H1 (cell line): ENCODE measurements at regions not wholly inside any gene's neighbourhood (a gene's known extent, or its start where the extent isn't known, plus 50 kb on each side); places are given as distances from the start of the nearest gene placed in this dataset.

Source experiments
- CTCF ChIA-PET: fragments of 300-600 bp; sonication (Branson Sonifier 250); formaldehyde crosslinking; loops from one replicate; lab custom pipeline; 2021; ENCODE audit not compliant: partially characterized antibody; lab: Charles Lee
- POLR2A ChIA-PET: fragments of 300-600 bp; sonication (Branson Sonifier 250); formaldehyde crosslinking; loops from one replicate; lab custom pipeline; 2021; ENCODE audit warnings: inconsistent platforms; ENCODE audit not compliant: partially characterized antibody; lab: Charles Lee
- DNase-seq, 2 experiments: peaks; one replicate each; pipeline versions ENCODE4 v3.0.0 to v3.0.0-alpha.2; 2010 to 2022; ENCODE audit warnings: low spot score in 2 of 2, low read depth in 1 of 2, mixed read lengths in 1 of 2
- FAIRE-seq: peaks from 2 replicates; lab custom pipeline; 2011; peaks lifted over from hg19 to GRCh38; lab: Jason Lieb, UNC
- H2AFZ ChIP-seq: 2 replicates; pipeline ENCODE4 v1.8.1; 2012; ENCODE audit warnings: low read length, inconsistent platforms
- H2AK5ac ChIP-seq: 2 replicates; pipeline ENCODE4 v1.6.1; 2013; ENCODE audit warnings: low read depth, low read length
- H2BK120ac ChIP-seq: replicated peaks from 2 replicates; pipeline ENCODE3; 2013; ENCODE audit warnings: low read depth, low read length, inconsistent platforms
- H2BK12ac ChIP-seq: 2 replicates; pipeline ENCODE4 v1.6.1; 2013; ENCODE audit warnings: low read depth, low read length
- H2BK15ac ChIP-seq: 2 replicates; pipeline ENCODE4 v1.6.1; 2013; ENCODE audit warnings: low read length
- H2BK20ac ChIP-seq: 2 replicates; pipeline ENCODE4 v1.6.1; 2013; ENCODE audit warnings: low read length
- H2BK5ac ChIP-seq: 2 replicates; pipeline ENCODE4 v1.6.1; 2013; ENCODE audit warnings: low read depth, low read length
- H3K14ac ChIP-seq: 2 replicates; pipeline ENCODE4 v1.6.1; 2013; ENCODE audit warnings: inconsistent platforms; ENCODE audit not compliant: insufficient read length
- H3K18ac ChIP-seq: 2 replicates; pipeline ENCODE4 v1.6.1; 2013; ENCODE audit warnings: low read length; ENCODE audit errors: extremely low read depth
- H3K23ac ChIP-seq: 2 replicates; pipeline ENCODE4 v1.6.1; 2013; ENCODE audit warnings: inconsistent platforms; ENCODE audit not compliant: insufficient read length
- H3K23me2 ChIP-seq: 2 replicates; pipeline ENCODE4 v1.6.1; 2013; ENCODE audit warnings: low read depth, low read length
- H3K27ac ChIP-seq: 2 replicates; pipeline ENCODE4 v1.6.1; 2011; ENCODE audit warnings: low read depth, low read length, inconsistent platforms
- H3K27me3 ChIP-seq, 4 experiments: replicated peaks in 1 of 4; 1 replicate in 1 of 4; 2 replicates in 3 of 4; pipeline versions ENCODE4 v1.6.1 to v1.8.1; 2011 to 2013; ENCODE audit warnings: low read length in 3 of 4, mild to moderate bottlenecking in 3 of 4, inconsistent platforms in 2 of 4, mixed read lengths in 2 of 4, moderate library complexity in 1 of 4; ENCODE audit not compliant: control insufficient read depth in 3 of 4, insufficient read depth in 3 of 4; ENCODE audit errors: extremely low read depth in 1 of 4
- H3K36me3 ChIP-seq, 4 experiments: 2 replicates each; pipeline versions ENCODE4 v1.6.1 to v1.8.1; 2011 to 2013; ENCODE audit warnings: mild to moderate bottlenecking in 4 of 4, low read length in 3 of 4, moderate library complexity in 2 of 4, control low read depth in 1 of 4, inconsistent platforms in 1 of 4; ENCODE audit not compliant: insufficient read depth in 4 of 4, control insufficient read depth in 2 of 4
- H3K4ac ChIP-seq: replicated peaks from 2 replicates; pipeline ENCODE3; 2013; ENCODE audit warnings: low read length, low read depth, mixed read lengths, inconsistent platforms; ENCODE audit not compliant: insufficient read length
- H3K4me1 ChIP-seq, 4 experiments: replicated peaks in 1 of 4; 1 replicate in 1 of 4; 2 replicates in 3 of 4; pipeline versions ENCODE4 v1.6.1 to v1.8.1; 2011 to 2013; ENCODE audit warnings: low read length in 3 of 4, inconsistent platforms in 2 of 4, mixed read lengths in 1 of 4; ENCODE audit not compliant: insufficient read depth in 4 of 4, control insufficient read depth in 3 of 4
- H3K4me2 ChIP-seq, 2 experiments: 2 replicates each; pipeline versions ENCODE4 v1.6.1 to v1.8.1; 2011 to 2013; ENCODE audit warnings: low read depth in 2 of 2, low read length in 2 of 2, control low read depth in 1 of 2, inconsistent platforms in 1 of 2, mild to moderate bottlenecking in 1 of 2; ENCODE audit not compliant: insufficient read depth in 1 of 2
- H3K4me3 ChIP-seq, 4 experiments: fragments of 200-600, 300-600 bp in 1 of 4; sonication (generic), shearing (Covaris generic), sonication (Bioruptor Twin) in 1 of 4; 2 replicates each; pipeline versions ENCODE4 v1.5.1 to v1.8.1; 2011 to 2016; ENCODE audit warnings: low read length in 4 of 4, low read depth in 3 of 4, control low read depth in 2 of 4, inconsistent platforms in 2 of 4, mild to moderate bottlenecking in 2 of 4, mixed read lengths in 1 of 4, moderate library complexity in 1 of 4; ENCODE audit not compliant: insufficient read depth in 2 of 4; ENCODE audit errors: extremely low read depth in 1 of 4
- H3K56ac ChIP-seq: replicated peaks from 2 replicates; pipeline ENCODE3; 2013; ENCODE audit warnings: low read depth, mild to moderate bottlenecking, mixed read lengths, low read length, inconsistent platforms; ENCODE audit not compliant: insufficient read length
- H3K79me1 ChIP-seq: 2 replicates; pipeline ENCODE4 v1.6.1; 2013; ENCODE audit warnings: low read depth, low read length, control low read depth
- H3K79me2 ChIP-seq, 2 experiments: 2 replicates each; pipeline versions ENCODE4 v1.6.1 to v1.8.1; 2012 to 2013; ENCODE audit warnings: low read length in 2 of 2, mild to moderate bottlenecking in 2 of 2, inconsistent platforms in 1 of 2; ENCODE audit not compliant: insufficient read depth in 2 of 2, control insufficient read depth in 1 of 2
- H3K9ac ChIP-seq, 4 experiments: replicated peaks in 1 of 4; 1 replicate in 1 of 4; 2 replicates in 3 of 4; pipeline versions ENCODE4 v1.6.1 to v1.8.1; 2011 to 2013; ENCODE audit warnings: low read depth in 3 of 4, low read length in 3 of 4, control low read depth in 2 of 4, mild to moderate bottlenecking in 2 of 4, moderate library complexity in 2 of 4, inconsistent platforms in 1 of 4; ENCODE audit errors: extremely low read depth in 1 of 4
- H3K9me3 ChIP-seq, 2 experiments: 2 replicates each; pipeline versions ENCODE4 v1.6.1 to v1.8.1; 2012 to 2013; ENCODE audit warnings: mild to moderate bottlenecking in 2 of 2, moderate library complexity in 2 of 2, control low read depth in 1 of 2, inconsistent platforms in 1 of 2, low read depth in 1 of 2, low read length in 1 of 2, mixed read lengths in 1 of 2; ENCODE audit not compliant: insufficient read depth in 2 of 2
- H4K20me1 ChIP-seq, 2 experiments: replicated peaks in 1 of 2; 2 replicates each; pipeline versions ENCODE3 to v1.8.1; 2011 to 2013; ENCODE audit warnings: inconsistent platforms in 2 of 2, low read length in 2 of 2, mild to moderate bottlenecking in 1 of 2; ENCODE audit not compliant: insufficient read depth in 2 of 2, control insufficient read depth in 1 of 2
- H4K5ac ChIP-seq: 2 replicates; pipeline ENCODE4 v1.6.1; 2013; ENCODE audit warnings: low read length, low read depth, mixed read lengths, inconsistent platforms; ENCODE audit not compliant: insufficient read length
- H4K8ac ChIP-seq: 2 replicates; pipeline ENCODE4 v1.8.0; 2013; ENCODE audit warnings: mild to moderate bottlenecking, moderate library complexity, low read length, inconsistent platforms; ENCODE audit not compliant: insufficient read depth; ENCODE audit errors: extremely low read depth
- H4K91ac ChIP-seq: replicated peaks from 2 replicates; pipeline ENCODE3; 2013; ENCODE audit warnings: low read length, mixed read lengths, inconsistent platforms; ENCODE audit not compliant: insufficient read length
- NANOG ChIP-seq: IDR thresholded peaks from 2 replicates; pipeline ENCODE4 v1.6.1; 2011; ENCODE audit warnings: low read length, low read depth, mild to moderate bottlenecking, inconsistent platforms; ENCODE audit not compliant: insufficient read depth, poor library complexity, severe bottlenecking
- SAP30 ChIP-seq: fragments of 300-600 bp; sonication (generic); IDR thresholded peaks from 2 replicates; pipeline ENCODE4 v1.7.1; 2012; ENCODE audit warnings: low read length, moderate library complexity, mild to moderate bottlenecking, inconsistent platforms; ENCODE audit not compliant: insufficient read depth, insufficient replicate concordance
- WGBS, 2 experiments: shearing (Covaris generic) in 1 of 2; methylation state at CpG; one replicate each; pipeline versions ENCODE4 v1.1.6 to v1.1.7; 2013 to 2015; ENCODE audit warnings: low lambda C conversion rate in 2 of 2, mixed read lengths in 2 of 2, inconsistent platforms in 1 of 2, low coverage in 1 of 2, missing lambda C conversion rate in 1 of 2; ENCODE audit not compliant: insufficient replicate concordance in 2 of 2, insufficient coverage in 1 of 2, insufficient read length in 1 of 2; ENCODE audit errors: extremely low coverage in 1 of 2, missing lambda C conversion rate in 1 of 2; 5-methylcytosine and 5-hydroxymethylcytosine counted together

DNA sequence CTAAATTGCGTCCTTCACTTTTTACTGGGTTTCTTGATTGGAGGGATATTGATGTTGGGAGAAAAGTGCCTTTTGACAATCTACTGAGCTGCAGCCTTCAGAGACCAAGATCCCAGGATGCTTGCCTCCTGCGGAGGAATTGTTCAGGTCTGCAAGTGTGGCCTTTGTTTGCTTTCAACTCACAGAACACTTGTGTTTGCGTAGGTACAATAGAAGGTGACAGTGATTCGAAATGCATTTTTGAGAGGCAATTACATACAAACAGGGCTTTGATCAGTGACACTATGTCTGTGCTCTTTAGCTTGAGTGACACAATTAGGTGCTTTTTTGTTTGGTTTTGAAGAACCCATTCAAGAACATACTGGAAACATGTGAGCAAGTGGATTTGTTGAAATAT is 600.6 kb downstream of the QKI start:
- no peaks in the 10 kb centered on the region for H3K23me2 ChIP-seq
- no peak overlapping the region; a peak in 1 of 7 replicates for H3K9ac ChIP-seq
- no peak overlapping the region for H3K4me3 ChIP-seq
- no peak overlapping the region for H2BK12ac ChIP-seq
- H3K27ac ChIP-seq = no peak overlapping the region
- H2BK120ac ChIP-seq = no peak overlapping the region
- H3K36me3 ChIP-seq = no peaks in the 10 kb centered on the region; a peak in 1 of 8 replicates
- no peak overlapping the region for H2BK5ac ChIP-seq
- no peaks in the 10 kb centered on the region for H3K79me2 ChIP-seq
- H3K9me3 ChIP-seq = no peaks in the 10 kb centered on the region
- no peak overlapping the region for H4K5ac ChIP-seq
- no peak overlapping the region for H2AK5ac ChIP-seq
- H3K23ac ChIP-seq = no peak overlapping the region
- peak overlapping the region in 1 of 2 experiments; percentile 33; a peak in 1 of 4 replicates for H3K4me2 ChIP-seq
- no peak overlapping the region for H4K8ac ChIP-seq
- DNase-seq (no peak), FAIRE-seq (no peak)
- WGBS, 2 experiments = 62% methylated on average over 4 of the region's 4 CpGs; no CpG with 5 or more reads in 1 of the 2 experiments
- no peaks in the 10 kb centered on the region; a peak in 1 of 7 replicates for H3K27me3 ChIP-seq
- no peak overlapping the region for H3K4ac ChIP-seq
- no peak overlapping the region for H3K18ac ChIP-seq
- no peak overlapping the region for H4K91ac ChIP-seq
- TF ChIP-seq NANOG = peak; percentile 50
- no peak for TF ChIP-seq SAP30
- TF ChIP-seq, all 59 proteins: peak for 1
- peaks cover 0 to 2% of the 10 kb centered on the region in 2 experiments for H4K20me1 ChIP-seq
- CTCF ChIA-PET = interaction anchor here (1.0 kb wide), 1 partner anchor 55 kb away, joined by 4 read pairs; no protein-coding TSS in a partner anchor
- POLR2A ChIA-PET = no interaction called here
- H3K4me1 ChIP-seq = peaks cover 0 to 12% (median 6%) of the 10 kb centered on the region in 4 experiments; a peak in 5 of 7 replicates
- no peak overlapping the region for H3K14ac ChIP-seq
- H2BK15ac ChIP-seq = no peak overlapping the region
- no peaks in the 10 kb centered on the region for H3K79me1 ChIP-seq
- H2AFZ ChIP-seq = no peak overlapping the region
- no peak overlapping the region for H3K56ac ChIP-seq
- H2BK20ac ChIP-seq = no peak overlapping the region
